ENCODE measurements at regions not wholly inside any gene's neighbourhood (a gene's known extent, or its start where the extent isn't known, plus 50 kb on each side); places are given as distances from the start of the nearest gene placed in this dataset.
A peak's percentile ranks its signal among the peaks of the same experiment; 100 is the strongest.

GRCh38 chr20:58139849-58140786, 88.3 kb downstream of the ANKRD60 start:
- no peak for DNase-seq (ENCODE audit: low spot score)

- DNase-seq (ENCODE audit: low spot score) = no peak
These were observed 90.1 kb downstream of the ANKRD60 start for GRCh38 chr20:58138395-58138794.

GRCh38 chr20:58137651-58138265, 90.7 kb downstream of the ANKRD60 start:
- no peak for DNase-seq (ENCODE audit: low spot score)

- no peak for DNase-seq (ENCODE audit: low spot score)
These were observed 91.2 kb downstream of the ANKRD60 start for GRCh38 chr20:58137236-58137635.

- no peak for DNase-seq (ENCODE audit: low spot score)
These were observed 92.3 kb downstream of the ANKRD60 start for GRCh38 chr20:58136149-58136484.

- no peak for DNase-seq (ENCODE audit: low spot score)
These were observed 92.9 kb downstream of the ANKRD60 start for GRCh38 chr20:58135441-58136148.

GRCh38 chr20:58133020-58133808, 95.2 kb downstream of the ANKRD60 start:
- DNase-seq (ENCODE audit: low spot score) = no peak

- peak; percentile 63 for DNase-seq (ENCODE audit: low spot score)
These were observed 96.8 kb downstream of the ANKRD60 start for GRCh38 chr20:58131551-58132142.

GRCh38 chr20:58131151-58131550, 97.3 kb downstream of the ANKRD60 start:
- DNase-seq (ENCODE audit: low spot score) = peak; percentile 51

GRCh38 chr20:58130581-58130980, 97.9 kb downstream of the ANKRD60 start:
- no peak for DNase-seq (ENCODE audit: low spot score)

- DNase-seq (ENCODE audit: low spot score) = no peak
These were observed 98.3 kb downstream of the ANKRD60 start for GRCh38 chr20:58130156-58130555.

GRCh38 chr20:58129721-58130151, 98.7 kb downstream of the ANKRD60 start:
- DNase-seq (ENCODE audit: low spot score) = no peak

- no peak for DNase-seq (ENCODE audit: low spot score)
These were observed 99.5 kb downstream of the ANKRD60 start for GRCh38 chr20:58128635-58129625.

GRCh38 chr20:58127701-58128111, 100.7 kb downstream of the ANKRD60 start:
- DNase-seq (ENCODE audit: low spot score) = peak; percentile 79

- DNase-seq (ENCODE audit: low spot score) = no peak
These were observed 102.7 kb downstream of the ANKRD60 start for GRCh38 chr20:58125726-58126125.

GRCh38 chr20:58117944-58118343, 110.5 kb downstream of the ANKRD60 start:
- DNase-seq (ENCODE audit: low spot score) = peak; percentile 48

- no peak for DNase-seq (ENCODE audit: low spot score)
These were observed 111.9 kb downstream of the ANKRD60 start for GRCh38 chr20:58116505-58116904.

- DNase-seq (ENCODE audit: low spot score) = no peak
These were observed 114.7 kb downstream of the ANKRD60 start for GRCh38 chr20:58113716-58114115.

GRCh38 chr20:58112017-58112781, 116.3 kb downstream of the ANKRD60 start:
- peak; percentile 87 for DNase-seq (ENCODE audit: low spot score)
